ENCODE measurements at regions not wholly inside any gene's neighbourhood (a gene's known extent, or its start where the extent isn't known, plus 50 kb on each side); places are given as distances from the start of the nearest gene placed in this dataset.
"Not testable (repeated sequence)": the region's sequence is repeated elsewhere in the genome, so short reads cannot be mapped to it uniquely, and the experiment has no call there.

DNA sequence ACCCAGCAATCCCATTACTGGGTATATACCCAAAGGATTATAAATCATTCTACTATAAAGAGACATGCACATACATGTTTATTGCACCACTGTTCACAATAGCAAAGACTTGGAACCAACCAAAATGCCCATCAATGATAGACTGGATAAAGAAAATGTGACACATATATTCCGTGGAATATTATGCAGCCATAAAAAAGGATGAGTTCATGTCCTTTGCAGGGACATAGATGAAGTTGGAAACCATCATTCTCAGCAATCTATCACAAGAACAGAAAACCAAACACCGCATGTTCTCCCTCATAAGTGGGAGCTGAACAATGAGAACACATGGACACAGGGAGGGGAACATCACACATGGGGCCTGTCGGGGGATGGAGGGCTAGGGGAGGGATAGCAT, 113.2 kb upstream of the PRSS1 start:
- not testable (repeated sequence) for DNase-seq

DNA sequence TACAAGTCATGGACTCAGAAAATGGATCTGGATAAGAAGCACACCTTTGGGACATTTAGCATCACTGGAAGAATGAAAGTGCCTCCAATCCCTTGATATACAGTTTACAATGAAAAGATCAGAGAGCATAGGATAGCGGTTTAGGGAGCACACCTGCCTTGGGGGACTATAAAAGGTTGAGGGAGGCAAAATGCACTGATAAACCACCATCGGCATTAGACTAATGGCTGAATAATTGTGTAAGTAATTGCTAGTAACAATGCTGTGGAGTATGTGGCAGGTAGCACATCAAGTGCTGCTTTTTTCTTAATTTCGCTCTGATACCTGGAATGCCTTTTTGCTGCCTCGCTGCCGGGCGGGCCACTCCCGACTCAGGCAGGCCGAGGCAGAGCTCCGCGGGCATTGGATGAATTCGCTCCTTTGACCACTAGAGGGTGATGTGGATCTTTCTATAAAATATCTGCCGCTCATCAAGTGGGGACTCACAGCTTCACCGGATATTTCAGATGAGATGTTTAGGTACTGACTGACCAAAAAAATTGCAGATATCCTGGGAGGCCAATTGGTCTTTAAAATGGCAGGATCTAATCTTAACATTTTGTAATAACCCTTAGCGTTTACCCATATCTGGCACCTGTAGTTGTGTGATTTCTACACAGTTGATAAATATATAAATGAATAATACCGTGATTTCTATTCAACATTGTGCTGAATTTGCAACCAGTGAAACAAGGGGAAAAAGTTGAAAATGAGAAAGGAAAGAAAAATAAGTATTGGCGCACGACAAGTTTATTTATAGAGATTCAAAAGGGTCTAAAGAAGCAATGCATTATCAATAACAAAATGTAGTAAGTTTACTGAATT, 116.8 kb upstream of the PRSS1 start:
- peak; percentile 61 for DNase-seq

DNA sequence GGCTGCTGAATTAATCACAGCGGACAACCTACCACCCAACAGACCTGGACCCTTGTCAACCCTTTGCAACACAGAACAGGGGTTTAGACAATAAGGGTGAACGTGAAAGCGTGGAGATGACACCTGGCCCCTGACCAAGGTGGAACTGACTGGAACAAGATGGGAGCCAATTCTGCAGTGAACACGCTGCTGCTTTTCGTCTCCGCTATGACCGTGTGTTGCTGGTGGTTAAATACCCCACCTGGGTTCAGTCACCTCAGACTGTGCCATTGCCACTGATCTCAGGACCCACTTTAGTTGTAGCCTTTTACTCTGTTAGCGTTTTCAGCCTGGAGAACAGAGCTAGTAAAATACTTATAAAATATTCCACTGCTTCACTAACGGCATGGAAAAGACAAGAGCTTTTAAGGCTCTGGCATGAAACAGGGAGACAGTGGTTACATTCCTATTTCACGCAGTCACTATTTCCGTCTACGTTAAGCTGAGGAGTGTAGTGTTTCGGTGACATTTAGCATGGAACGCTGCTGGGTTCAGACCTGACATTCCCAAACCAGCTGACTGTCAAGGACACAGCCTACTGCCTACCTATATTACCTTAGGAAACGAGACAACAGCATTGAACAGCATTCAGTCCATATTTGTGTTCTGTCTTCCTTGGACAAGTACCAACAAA, 119.5 kb upstream of the PRSS1 start:
- no peak for DNase-seq

DNA sequence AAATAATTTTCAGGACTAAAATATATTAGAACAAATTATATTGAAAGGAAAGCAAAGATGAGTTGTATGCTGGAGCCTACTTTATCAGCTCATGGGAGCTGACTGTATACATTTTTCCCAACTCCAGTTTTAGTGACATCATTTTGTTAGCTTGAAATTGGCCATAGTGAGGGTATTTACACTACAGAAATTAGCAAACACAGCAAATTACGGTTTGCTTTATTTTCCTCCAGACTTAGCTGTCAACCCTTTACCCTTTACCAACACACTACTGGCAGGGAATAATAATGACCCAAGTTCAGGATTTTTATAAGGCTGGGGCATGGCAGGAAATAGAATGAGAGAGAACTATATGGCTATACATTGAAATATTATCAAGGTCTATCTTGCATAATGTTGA, 120.3 kb upstream of the PRSS1 start:
- no peak for DNase-seq

DNA sequence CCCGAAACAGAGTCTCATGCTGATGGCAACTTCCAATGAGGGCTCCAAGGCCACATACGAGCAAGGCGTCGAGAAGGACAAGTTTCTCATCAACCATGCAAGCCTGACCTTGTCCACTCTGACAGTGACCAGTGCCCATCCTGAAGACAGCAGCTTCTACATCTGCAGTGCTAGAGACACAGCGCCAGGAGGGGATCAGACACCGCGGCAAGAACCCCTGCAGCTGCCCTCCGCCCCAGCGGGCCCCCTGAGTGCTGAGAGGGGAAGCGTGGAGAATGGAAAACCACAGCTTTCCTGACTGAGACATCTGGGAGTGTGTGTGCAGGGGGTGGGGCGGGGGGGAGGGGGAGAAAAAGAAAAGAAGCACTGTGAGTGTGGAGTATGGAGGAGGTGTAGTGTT, 122.0 kb upstream of the PRSS1 start:
- DNase-seq = not testable (repeated sequence)

DNA sequence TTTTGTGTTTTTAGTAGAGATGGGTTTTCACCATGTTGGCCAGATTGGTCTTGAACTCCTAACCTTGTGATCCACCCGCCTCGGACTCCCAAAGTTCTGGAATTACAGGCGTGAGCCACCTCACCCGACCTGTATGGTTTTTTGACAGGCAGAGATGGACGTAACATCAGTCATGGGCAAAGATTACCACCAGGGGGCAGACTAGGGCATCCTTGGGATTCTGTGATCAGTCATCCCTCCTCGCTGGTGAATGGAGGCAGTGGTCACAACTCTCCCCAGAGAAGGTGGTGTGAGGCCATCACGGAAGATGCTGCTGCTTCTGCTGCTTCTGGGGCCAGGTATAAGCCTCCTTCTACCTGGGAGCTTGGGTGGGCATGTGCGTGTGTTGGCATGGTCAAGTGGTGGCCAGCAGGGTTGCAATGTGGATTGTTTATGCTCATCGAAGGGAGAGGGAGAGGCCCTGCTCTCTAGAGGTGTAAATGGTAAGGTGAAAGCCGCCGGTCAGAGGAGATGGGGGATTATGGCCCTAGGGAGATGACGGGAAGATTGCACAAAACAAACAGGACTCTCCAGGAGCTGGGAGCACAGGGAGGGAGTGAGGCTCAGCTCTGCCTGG, 122.7 kb upstream of the PRSS1 start:
- peak; percentile 82 for DNase-seq

DNA sequence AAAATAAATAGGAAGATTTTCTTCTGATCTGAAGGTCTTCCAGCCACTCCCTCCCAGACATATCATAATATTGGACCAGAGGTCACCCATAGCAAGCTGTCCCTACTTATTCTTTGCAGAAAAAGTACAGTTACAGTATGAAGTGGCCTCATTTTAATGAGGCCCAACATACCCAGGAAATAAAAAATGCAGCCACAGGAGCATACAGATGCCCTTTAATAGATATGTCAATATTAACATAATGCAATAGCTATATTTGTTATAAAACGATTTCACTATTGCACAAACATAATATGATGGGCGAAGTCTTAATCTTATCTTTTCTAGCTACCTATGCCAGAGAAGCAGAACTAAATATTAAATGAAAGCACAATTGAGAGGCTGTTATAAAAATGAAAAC, 124.1 kb upstream of the PRSS1 start:
- DNase-seq = not testable (repeated sequence)

DNA sequence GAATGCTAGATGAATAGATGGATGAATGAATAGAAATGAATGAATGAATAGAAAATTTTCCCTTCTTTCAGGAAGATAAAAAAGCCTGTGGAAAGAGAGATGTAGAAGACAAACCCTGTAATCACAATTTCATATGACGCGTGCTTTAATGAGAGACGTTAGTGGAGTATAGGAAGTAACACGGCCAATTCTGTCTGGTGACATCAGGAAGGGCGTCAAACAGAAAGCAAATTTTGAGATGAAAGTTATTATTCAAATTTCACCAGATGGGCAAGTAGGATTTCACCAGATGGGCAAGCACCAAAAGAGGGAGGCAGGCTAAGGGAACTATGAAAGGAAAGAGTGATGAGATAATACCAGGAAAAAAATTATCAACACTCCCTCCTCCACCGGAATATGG, 128.9 kb upstream of the PRSS1 start:
- DNase-seq = no peak

DNA sequence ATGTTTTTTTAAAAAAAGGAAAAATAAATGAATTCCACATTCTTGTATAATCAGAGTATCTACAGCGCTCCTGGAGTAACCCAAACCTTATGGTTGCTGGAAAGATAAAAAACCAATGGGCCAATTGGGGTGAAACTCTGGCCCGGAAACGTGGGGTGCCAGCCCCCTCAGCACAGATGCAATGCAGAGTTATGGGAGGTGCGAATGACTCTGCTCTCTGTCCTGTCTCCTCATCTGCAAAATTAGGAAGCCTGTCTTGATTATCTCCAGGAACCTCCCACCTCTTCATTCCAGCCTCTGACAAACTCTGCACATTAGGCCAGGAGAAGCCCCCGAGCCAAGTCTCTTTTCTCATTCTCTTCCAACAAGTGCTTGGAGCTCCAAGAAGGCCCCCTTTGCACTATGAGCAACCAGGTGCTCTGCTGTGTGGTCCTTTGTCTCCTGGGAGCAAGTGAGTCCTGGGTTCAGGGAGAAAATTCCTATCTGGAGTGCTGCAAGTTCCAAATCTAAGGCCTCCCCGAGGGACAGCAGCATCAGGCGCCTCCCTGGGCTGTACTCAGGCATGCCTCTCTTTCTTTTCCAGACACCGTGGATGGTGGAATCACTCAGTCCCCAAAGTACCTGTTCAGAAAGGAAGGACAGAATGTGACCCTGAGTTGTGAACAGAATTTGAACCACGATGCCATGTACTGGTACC, 130.5 kb upstream of the PRSS1 start:
- DNase-seq = no peak

DNA sequence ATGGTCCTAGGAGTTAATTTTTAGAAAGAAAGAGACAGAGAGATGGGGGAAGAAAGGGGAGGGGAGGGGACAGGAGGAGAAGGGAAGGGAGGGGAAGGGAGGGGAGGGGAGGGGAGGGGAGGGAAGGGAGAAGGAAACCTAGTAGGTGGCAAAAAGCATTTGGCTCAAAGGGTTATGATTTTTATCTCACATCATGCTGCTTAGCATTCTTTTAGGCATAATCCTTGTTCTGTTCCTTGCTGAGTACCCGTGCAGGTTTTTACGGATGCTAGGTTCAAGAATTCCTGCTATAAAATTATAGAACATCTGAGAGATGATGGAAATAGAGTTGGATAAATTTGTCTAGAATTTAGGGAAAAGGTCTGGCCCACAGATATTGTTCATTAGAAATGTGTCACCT, 132.4 kb upstream of the PRSS1 start:
- DNase-seq = no peak

DNA sequence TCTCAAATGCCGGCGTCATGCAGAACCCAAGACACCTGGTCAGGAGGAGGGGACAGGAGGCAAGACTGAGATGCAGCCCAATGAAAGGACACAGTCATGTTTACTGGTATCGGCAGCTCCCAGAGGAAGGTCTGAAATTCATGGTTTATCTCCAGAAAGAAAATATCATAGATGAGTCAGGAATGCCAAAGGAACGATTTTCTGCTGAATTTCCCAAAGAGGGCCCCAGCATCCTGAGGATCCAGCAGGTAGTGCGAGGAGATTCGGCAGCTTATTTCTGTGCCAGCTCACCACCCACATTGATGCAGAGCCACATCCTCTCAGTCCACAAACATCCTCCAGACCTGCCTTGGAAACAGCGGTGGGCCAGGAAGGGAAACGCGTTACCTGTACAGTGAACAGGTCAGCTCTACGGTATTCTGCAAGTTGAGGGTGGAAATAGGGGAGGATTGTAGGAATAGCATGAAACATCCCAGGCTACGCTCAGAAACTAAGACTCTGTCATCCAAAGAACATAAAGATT, 133.1 kb upstream of the PRSS1 start:
- DNase-seq = no peak

DNA sequence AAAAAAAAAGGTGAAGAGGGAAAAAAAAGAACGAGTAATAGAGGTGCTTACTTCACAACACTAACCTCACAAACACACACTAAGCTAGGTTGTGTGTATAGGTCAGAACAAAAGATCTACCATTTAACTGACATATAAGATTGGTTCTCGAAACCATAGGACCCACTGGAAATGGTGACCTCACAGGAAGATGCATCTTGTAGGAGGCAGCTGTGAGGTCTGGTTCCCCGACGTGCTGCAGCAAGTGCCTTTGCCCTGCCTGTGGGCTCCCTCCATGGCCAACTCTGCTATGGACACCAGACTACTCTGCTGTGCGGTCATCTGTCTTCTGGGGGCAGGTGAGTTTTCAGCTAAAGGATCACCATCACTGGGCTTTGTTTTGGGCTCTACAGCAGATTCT, 133.8 kb upstream of the PRSS1 start:
- no peak for DNase-seq

DNA sequence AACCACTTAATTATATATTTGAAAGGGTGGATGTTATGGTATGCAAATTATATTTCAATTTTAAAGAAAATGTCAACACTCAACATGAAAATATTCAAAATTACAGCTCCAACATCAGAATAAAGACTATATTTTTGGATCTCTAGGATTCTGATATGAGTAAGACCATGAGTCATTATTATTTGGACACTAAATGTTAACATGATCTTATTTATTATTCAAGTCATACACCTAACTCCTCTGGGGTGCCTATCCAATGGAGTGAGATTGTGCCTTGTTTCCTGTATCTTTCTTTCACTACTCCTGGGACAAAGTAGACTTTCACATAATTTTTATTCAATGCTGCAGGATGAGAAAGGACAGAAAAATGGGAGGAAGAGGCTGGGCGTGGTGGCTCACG, 135.2 kb upstream of the PRSS1 start:
- no peak for DNase-seq

DNA sequence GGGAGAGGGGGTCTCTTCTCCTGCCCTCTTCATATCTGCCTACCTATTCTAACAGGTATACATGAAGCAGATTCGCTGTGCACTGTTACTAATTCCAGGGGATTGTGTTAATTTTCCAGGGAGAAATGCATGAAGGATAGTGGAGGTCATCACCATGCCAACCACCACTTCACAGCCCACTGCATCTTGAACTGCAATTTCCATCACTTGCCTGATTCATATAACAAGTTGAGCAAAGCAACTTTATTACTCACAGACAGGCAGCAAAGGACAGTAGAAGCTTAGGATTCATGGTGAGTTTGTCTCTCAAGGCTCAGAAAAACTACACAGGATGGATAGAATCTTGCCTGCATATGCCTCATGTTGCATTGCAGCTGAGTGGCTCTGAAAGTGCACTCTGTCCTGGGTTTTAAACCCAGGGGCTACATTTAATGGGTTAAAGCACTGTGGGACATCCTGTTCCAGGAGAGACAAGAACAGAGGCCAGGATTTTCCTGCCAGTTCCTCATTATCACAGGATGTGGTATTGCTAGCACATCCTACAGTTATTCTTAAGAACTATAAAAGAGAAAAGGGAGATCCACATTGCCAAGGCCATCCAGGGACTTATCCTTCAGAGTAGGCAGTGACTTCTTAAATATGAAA, 136.9 kb upstream of the PRSS1 start:
- DNase-seq = no peak

DNA sequence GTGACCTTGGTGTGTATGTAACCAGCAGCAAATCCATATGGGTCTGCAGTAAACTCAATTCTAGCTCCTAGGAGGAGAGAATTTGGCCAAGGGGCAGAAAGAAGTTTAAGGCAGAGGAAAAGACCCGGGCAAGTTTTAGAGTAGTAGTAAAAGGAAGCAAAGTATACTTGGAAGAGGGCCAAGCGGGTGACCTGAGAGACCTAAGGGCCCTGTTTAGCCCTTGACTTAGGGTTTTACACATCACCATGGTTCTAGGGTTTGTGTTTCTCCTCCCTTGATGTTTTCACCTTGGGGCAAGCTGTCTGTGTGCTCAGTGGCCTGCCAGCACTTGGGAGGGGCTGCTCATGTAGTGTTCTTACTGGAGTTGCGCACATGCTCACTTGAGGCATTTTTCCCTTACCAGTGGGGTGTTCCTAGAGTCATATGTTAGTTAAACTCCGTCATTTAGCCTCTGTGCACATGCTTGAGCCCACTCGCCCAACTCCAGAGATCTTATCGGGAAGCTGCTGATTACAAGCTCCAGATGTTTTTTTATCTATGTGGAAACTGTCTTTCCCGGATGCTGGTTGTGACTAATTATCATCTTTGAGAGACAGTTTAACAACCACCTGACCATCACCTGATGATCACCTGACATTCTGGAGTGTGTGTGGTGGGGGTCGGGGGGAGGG, 137.6 kb upstream of the PRSS1 start:
- no peak for DNase-seq

DNA sequence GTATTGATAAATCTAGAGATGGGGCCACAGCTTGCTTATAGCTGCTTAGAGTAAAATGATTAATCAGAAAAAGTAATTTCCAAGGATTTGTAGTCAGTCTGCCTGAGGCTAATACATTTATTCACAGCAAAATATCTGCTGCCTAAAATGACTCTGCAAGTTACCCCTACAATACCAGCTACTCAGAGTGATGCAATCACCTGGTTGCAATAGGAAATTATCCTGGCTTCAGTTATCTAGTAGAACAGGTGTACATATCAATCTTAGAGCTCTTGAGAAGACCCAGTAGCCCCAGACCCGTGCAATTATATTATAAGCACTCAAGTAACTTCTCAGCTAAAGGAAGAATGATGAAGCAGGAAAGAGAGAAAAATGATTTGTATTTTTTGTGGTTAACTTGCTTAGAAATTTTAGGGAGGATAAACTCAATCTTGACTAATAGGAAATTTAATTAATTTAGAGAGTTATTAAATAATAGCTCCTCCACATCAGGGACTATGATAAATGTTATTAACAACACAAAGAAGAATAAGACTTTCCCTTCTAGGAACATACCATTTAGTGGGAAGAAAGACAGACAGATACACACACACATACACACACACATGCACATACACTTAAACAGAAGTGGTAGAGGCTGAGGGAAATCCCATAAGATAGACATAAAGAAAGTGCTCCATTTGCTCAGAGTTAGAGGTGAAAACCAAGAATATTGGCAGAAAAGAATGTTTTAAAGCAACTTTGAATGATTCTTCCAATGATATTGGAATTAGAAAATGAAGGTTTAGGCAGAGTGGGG, 140.4 kb upstream of the PRSS1 start:
- DNase-seq = no peak

DNA sequence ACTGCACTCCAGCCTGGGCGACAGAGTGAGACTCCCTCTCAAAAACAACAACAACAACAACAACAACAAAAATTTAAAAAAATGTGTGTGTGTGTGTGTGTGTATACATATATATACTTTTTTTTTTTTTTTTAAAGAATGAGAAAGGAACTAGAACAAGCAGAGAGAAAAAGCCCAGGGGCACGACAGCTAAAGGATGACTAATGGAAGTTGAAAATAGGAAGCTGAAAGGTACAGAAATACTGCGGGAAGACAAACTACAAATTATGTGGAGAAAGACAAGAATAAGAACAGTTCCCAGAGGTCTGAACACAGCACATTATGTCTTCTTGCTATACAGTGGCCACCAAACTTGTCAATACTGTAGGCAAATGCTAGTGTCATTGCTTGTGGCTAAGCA, 141.9 kb upstream of the PRSS1 start:
- no peak for DNase-seq

DNA sequence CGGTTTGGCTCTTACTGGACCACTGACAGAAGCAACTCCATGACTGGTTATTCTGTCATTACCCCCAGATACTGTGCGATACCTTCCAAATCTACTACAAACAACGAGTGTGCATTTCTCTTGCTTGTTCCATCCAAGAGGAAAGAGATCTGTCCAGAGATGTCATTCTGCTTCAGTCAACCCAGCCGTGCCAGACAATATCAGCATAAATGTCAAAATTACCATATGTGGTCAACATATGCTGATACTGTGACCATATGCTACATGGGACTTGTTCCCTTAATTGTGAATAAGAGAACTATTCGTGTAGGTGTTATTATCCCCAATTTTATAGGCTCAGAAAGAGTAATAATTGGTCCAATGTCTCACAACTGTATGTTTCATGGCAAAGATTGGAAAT, 143.2 kb upstream of the PRSS1 start:
- no peak for DNase-seq

DNA sequence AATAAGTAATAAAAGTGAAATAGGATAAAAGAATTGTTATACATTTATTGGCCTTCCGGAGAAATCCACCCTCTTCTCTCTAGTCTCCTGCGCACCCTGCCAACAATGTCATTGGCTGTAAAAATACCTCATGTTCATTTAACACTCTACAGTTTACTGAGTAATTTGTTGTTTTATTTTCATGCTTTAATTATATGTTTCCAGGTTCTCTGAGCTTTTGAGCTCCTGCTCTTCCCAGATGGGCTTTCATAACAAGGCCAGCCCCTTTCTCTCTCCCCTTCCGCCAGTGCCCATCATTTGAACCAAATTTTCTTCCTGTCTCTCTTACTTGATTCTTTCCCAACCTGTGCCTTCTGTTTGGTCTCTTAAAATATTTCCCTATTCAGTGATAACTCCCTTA, 144.6 kb upstream of the PRSS1 start:
- no peak for DNase-seq

DNA sequence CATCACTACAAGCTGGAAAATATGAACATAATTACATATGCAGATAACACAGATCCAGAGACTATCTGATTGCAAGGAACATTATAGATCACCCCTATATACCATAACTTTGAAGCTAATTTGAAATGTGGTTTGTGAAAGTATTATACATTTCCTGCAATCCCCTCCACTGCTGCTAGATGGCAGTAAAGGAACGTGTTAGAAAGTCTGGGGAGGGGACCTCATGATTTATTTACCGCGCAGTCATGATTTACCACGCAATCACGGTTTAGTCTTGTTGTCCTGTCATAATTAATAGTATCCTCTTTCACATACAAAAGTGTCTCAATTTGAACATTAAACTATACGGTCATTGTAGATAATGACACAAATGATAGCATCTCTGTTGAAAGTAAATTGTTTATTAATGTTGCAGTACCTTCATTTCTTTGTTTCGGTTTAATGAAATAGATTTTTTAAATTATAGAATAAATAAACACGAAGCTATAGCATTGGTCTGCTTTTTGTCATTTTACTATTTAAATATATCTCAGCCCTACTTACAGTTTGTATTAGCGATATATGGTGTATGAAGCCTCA, 145.3 kb upstream of the PRSS1 start:
- DNase-seq = peak; percentile 72

DNA sequence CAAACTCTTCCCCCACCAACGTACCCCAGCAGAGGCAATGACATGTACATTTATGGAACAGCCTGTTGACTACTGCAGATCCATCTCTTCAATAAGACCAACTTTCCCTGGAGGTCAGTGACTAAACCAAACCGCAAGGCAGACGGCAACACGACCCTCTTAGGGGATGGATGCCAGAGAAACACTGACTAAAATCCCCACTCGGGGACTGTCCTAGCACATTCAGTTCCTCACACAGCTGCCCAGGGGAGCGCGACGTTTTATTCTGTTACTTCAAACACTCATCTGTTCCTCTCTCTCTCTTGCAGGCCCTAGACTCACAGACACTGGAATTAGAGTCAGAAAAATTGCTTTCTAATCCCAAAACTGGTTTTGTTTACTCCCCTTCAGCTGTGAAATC, 146.5 kb upstream of the PRSS1 start:
- DNase-seq = no peak

Measured in stimulated activated CD8-positive, alpha-beta memory T cell treated with anti-CD3 and anti-CD28 coated beads, Interleukin-4, amount 100 ng/mL, for 48 hours (primary cell).